ENCODE measurements at regions not wholly inside any gene's neighbourhood (a gene's known extent, or its start where the extent isn't known, plus 50 kb on each side); places are given as distances from the start of the nearest gene placed in this dataset.

DNA sequence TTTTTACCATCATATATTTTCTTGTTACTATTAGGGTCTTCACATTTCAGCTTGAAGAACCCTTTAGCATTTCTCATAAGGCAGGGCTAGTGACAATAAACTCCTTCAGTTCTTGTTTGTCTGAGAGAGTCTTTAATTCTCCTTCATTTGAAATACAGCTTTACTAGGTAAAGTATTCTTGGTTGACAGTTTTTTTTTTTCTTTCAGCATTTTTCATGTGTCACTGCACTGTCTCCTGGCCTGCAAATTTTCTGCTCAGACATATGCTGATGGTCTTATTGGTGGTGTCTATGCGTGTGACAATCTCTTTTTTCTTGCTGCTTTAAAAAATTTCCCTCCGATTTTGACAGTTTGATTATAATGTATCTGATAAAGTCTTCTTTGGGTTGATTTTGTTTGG, 399.9 kb downstream of the SH3GL2 start:
- DNase-seq: no peak

DNA sequence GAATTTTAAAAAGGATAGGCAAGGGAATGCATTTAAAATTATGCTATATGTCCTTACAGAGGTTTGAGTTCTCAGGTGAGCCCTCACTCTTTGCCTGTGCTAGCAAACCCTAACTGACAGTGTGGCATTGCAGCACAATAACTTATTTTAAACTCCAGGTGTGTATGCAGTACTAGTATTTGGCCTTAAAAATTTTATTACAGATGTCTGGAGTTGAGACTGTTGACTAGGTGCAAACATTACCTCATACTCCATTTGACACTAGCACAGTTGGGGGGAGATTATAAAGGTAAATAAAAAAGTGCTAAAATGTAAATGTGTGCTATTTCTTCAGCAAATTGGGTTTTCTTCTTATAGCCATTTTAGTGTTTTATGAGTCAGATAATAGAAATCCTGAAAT, 407.7 kb downstream of the SH3GL2 start:
- peak; percentile 52 for DNase-seq

- DNase-seq: no peak
These were observed 408.3 kb downstream of the SH3GL2 start for GRCh38 chr9:17987189-17987588.

- DNase-seq: no peak
These were observed 409.6 kb downstream of the SH3GL2 start for GRCh38 chr9:17988489-17988888.

- no peak for DNase-seq
These were observed 411.7 kb downstream of the SH3GL2 start for GRCh38 chr9:17990602-17991001.

DNA sequence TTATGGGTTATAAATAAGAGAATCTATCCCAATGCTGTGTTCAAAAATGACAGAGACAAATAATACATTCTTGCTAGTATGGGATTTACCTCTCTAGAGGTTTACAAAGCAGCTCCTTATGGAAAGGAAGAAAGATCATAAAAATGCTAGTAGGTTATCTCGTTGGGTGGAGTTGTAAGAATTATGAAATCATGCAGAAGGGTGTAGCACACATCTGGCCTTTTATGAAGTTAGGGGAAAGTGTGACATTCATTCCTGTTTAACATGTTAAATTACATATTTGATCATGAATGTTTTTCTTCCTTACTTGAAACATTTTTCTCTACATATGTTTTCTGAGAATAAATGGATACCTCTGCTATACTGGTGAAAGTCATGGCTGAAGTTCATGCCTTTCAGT, 414.2 kb downstream of the SH3GL2 start:
- no peak for DNase-seq

DNA sequence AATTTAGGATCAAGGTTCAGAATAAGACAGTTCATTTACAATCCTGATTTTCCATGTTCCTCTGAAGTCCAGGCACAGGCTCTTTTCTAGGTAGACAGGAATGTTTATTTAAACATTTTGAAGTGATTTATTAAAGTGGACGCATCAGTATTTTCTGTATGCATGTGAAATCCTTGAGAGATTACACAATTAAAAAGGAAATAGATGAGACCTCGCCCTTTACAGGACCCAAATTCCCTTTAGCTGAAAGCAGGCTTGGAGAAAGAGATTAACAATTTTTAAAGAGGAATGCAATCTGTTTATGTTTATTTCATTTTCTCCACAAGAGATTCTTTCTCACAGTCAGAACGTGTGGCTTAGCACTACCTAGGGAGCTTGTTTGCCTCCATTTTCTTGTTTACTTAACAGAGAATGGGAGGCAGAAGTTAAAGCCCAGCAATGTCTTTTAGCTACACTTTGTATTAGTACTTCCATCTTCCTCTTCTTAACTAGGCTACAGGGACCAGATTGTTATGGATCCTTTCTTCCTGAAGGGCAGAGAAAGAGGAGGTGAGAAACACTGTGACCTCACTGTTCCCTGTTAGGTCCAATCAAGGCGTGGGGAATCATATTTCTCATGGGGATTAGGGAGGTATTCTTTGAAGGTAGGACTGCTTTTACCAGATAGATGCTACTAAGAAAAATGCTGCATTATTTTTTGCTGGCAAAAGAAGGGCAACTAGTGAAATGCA, 416.0 kb downstream of the SH3GL2 start:
- DNase-seq: no peak

GRCh38 chr9:17996728-17997127, 417.9 kb downstream of the SH3GL2 start:
- DNase-seq: no peak

- no peak for DNase-seq
These were observed 424.0 kb downstream of the SH3GL2 start for GRCh38 chr9:18002718-18003438.

DNA sequence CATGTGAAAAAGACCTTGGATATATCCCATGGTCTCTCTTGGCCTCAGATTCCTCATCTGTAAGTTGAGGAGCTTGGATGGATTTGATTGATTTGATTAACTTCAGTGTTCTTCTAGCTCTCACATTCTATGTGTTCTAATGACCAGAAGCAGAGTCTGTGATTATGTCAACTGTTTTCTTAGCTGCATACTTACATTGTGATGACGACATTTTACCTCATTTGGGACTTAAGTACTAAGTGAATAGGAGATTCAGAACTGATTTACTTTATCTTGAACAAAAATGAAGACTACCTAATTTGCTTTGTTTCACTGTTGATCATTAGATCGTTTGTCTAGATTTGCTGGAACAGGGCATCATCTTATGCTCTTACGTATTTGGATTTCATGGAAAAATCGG, 427.7 kb downstream of the SH3GL2 start:
- DNase-seq: no peak

DNA sequence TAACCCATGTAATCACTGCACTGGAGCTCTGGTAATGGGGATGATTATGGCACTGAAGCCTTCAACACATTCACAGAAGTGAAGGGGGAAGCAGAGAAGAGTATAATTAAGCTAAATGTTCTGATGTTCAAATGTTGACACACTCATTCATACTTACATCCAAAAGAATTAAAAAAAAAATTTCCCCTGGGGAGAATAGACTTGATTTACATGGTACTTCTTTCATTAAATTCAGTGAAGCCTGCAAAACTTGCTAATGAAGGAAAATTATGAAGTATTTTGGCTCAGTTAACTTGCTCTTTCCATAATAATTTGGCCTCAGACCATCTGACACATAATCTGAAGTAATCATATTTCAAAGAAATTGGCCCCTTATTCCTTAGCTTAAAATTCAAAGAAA, 428.8 kb downstream of the SH3GL2 start:
- DNase-seq: peak; percentile 95

- DNase-seq: no peak
These were observed 431.0 kb downstream of the SH3GL2 start for GRCh38 chr9:18009902-18010301.

DNA sequence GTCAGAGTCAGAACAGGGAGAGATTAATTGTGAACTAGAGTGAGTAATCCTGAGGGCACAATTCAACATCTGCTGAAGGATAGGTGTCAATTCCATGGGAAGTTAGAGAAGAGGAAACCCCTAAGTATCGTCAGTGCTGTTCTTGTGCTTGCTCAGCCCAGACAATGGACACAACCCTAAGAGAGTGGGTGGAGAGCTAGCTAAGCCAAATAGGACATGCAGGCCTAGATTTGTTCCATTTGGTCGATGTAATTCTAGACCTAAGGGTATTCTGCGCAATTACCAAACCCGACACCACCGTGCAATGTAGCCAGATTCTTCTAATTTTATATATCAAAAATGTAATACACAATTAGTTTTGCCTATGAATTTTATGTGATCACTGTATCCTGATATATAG, 431.6 kb downstream of the SH3GL2 start:
- DNase-seq: no peak

DNA sequence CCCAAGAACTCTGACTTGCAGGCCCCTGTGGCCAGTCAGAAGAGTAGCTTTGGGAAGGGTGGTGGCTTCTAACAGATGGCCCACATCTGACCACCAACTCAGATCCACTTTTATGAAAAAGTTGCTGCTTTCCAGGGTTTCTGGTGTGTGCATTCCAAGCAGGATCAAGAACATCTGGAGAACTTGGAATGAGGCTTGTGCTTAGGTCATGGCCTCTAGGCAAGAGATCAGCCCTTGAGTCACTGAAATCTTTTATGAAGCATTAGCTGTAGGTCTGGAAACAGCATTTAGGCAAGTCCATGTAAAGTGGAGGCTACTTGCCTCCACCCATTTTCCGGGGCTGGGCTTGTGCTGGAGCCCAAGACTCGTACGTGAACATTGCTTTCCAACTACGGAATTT, 433.3 kb downstream of the SH3GL2 start:
- DNase-seq: no peak

DNA sequence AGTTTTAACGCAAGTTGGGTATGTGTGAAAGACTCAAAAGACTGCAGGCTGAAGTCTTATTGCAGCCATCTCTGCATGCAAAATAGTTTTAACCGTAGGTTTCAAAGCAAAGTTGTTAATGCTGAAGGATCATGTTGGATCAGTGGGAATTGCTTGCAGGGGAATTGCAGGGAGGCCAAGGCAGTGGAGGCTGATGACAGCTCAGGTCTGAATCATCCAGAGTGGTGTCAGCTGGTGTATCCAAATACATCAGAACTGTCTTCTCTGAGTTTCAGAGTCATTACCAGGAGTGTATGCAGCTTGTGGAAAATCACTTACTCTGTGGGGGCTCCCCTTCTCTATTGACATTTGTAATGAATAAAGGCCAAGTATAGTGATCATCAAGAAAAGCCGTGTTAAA, 435.7 kb downstream of the SH3GL2 start:
- peak; percentile 64 for DNase-seq

- DNase-seq: peak; percentile 50
These were observed 436.2 kb downstream of the SH3GL2 start for GRCh38 chr9:18015116-18015515.

DNA sequence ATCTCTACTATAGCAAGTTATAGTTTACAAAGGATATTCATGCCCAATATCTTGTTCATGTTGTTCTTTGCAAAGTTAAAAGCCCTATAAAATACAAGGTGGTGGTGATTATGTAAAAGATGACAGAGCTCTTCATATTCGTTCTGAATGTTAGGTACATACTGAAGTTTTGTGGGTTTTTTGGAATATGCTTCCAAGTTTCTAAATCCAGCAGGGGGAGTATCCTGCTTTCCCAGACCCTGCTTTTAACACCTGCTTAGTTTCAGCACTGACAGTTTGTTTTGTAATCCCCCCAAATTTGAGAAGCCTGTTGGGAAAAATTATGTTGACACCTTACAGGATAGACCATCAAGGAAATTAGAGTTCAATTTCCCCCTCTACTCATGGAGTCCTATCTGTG, 438.3 kb downstream of the SH3GL2 start:
- DNase-seq: no peak

DNA sequence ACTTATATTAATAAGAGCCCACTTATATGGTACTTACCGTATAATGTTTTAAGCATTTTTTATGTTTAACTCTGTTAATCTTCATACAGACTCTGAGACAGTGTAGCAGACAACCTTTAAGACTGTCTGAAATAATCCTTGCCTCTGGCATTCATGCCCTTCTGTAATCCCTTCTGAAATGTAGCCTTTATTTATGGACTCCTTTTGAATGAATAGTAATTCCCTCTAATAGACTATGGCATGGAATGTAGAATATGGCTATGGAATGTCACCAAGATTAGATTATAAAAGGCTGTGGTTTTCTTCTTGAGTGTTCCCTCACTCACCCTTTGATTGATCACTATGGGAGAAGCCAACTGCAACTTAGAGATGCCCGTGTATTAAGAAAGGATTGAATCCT, 439.4 kb downstream of the SH3GL2 start:
- no peak for DNase-seq

DNA sequence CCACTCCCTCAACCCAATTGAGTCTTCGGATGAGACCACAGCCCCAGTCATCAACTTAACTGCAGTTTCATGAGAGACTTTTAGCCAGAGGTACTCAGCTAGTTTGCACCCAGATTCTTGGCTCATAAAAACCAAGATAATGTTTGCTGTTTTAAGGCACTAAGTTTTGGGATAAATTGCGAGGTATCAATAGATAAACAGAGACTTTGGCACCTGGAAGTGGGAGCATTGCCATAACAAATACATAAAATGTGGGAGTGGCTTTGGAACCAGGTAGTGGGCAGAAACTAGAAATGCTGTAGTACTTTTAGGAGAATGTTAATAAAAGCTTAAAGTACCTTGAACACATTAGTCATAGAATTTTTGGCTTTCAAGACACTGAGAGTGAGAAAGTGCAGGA, 439.8 kb downstream of the SH3GL2 start:
- DNase-seq: no peak

GRCh38 chr9:18020121-18020745, 441.4 kb downstream of the SH3GL2 start:
- DNase-seq: no peak

DNA sequence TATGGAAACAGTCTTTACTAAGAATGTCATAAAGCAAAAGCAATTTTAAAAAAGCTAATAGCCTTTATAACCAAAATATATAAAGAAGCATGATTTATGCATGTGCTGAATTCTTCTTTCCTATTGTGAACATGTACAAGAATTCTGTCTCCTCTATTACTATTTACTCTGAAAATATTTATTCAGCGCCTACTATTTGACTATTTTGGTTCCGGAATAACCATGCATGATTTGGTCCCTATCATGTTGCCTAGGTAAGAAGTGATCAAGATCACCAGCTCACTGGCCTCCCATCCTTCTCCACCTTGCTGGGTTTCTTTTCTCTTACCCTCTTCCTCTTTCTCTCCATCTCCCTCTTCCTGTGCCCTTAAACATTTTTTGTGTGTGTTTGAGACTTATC, 443.8 kb downstream of the SH3GL2 start:
- no peak for DNase-seq

DNA sequence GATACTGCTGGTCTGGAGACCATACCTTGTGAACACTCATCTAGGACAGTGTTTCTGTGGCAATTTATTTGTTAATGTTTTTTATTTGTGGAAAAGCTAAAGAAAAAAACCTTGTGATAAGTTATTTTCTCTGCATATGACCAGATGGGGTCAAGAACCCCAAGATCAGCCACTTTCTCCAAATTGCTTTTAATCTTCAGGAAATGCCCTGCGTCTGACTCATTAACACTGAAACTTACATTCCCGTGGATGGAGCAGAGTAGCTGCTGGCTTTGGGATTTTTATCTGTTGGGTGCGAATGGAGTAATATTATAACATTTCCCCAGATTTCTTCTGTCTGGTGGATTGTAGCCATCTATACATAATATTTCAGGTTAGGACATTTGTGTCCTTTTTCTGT, 444.5 kb downstream of the SH3GL2 start:
- DNase-seq: no peak

GRCh38 chr9:18032636-18033035, 441.3 kb upstream of the ADAMTSL1 start:
- no peak for DNase-seq
